ENCODE measurements at regions not wholly inside any gene's neighbourhood (a gene's known extent, or its start where the extent isn't known, plus 50 kb on each side); places are given as distances from the start of the nearest gene placed in this dataset.
"Not testable (repeated sequence)": the region's sequence is repeated elsewhere in the genome, so short reads cannot be mapped to it uniquely, and the experiment has no call there.

- no peak for TF ChIP-seq CTCF (conservative IDR thresholded peaks at IDR 0.05; ENCODE audit: low read length)
Observed at GRCh38 chr9:129544761-129545160, 76.1 kb downstream of the C9orf50 start.

GRCh38 chr9:129542741-129543140 lies 78.2 kb downstream of the C9orf50 start:
- no peak for TF ChIP-seq CTCF (conservative IDR thresholded peaks at IDR 0.05; ENCODE audit: low read length)

More at GRCh38 chr9:129544761-129545160, 76.1 kb downstream of the C9orf50 start:
- DNase-seq (ENCODE audit: low read depth), result peak; percentile 42
- H3K4me3 ChIP-seq (ENCODE audit: low read length), result no peak overlapping the region

GRCh38 chr9:129541270-129541669 lies 79.6 kb downstream of the C9orf50 start:
- H3K4me3 ChIP-seq (ENCODE audit: low read length), result no peak overlapping the region
- no peak for DNase-seq (ENCODE audit: low read depth)
- TF ChIP-seq CTCF (conservative IDR thresholded peaks at IDR 0.05; ENCODE audit: low read length), result no peak

More at GRCh38 chr9:129542741-129543140, 78.2 kb downstream of the C9orf50 start:
- H3K4me3 ChIP-seq (ENCODE audit: low read length), result no peak overlapping the region
- no peak for DNase-seq (ENCODE audit: low read depth)

- no peak overlapping the region for H3K4me3 ChIP-seq (ENCODE audit: low read length)
- TF ChIP-seq CTCF (conservative IDR thresholded peaks at IDR 0.05; ENCODE audit: low read length), result no peak
- DNase-seq (ENCODE audit: low read depth), result no peak
Observed at GRCh38 chr9:129539446-129539845, 81.5 kb downstream of the C9orf50 start.

- H3K4me3 ChIP-seq (ENCODE audit: low read length); DNase-seq (ENCODE audit: low read depth): not testable (repeated sequence)
Observed at GRCh38 chr9:129531860-129532402, 89.0 kb downstream of the C9orf50 start.

- DNase-seq (ENCODE audit: low read depth); H3K4me3 ChIP-seq (ENCODE audit: low read length): not testable (repeated sequence)
Observed at GRCh38 chr9:129527955-129528354, 92.9 kb downstream of the C9orf50 start.

- no peak for TF ChIP-seq CTCF (conservative IDR thresholded peaks at IDR 0.05; ENCODE audit: low read length)
- no peak overlapping the region for H3K4me3 ChIP-seq (ENCODE audit: low read length)
- DNase-seq (ENCODE audit: low read depth), result no peak
Observed at GRCh38 chr9:129525656-129526196, 95.2 kb downstream of the C9orf50 start.

GRCh38 chr9:129524582-129525270 lies 96.2 kb downstream of the C9orf50 start:
- H3K4me3 ChIP-seq (ENCODE audit: low read length), result no peak overlapping the region
- TF ChIP-seq CTCF (conservative IDR thresholded peaks at IDR 0.05; ENCODE audit: low read length), result no peak
- DNase-seq (ENCODE audit: low read depth), result no peak
